K562 (cell line): ENCODE measurements at regions not wholly inside any gene's neighbourhood (a gene's known extent, or its start where the extent isn't known, plus 50 kb on each side); places are given as distances from the start of the nearest gene placed in this dataset.

Experiments
- ATAC-seq: fragments of 200-7000 bp; cut with Tn5 transposase; 3 replicates; pipeline ENCODE4 v1.9.1; 2020; ENCODE audit warnings: moderate library complexity
- BruUV-seq: library from RNA; stranded (reverse); fragments of 400-500 nt; replicated peaks from 2 replicates; lab custom pipeline; 2021; lab: Mats Ljungman, UMichigan
- CTCF ChIA-PET: fragments of 300-600 bp; formaldehyde crosslinking; extraction: SDS; loops from one replicate; lab custom pipeline; 2021; ENCODE audit warnings: low intra/inter-chr PET ratio; lab: Yijun Ruan, JAX
- POLR2A ChIA-PET: fragments of 300-600, 350-650 bp; sonication (Branson Sonifier 250); formaldehyde crosslinking; extraction: SDS; loops from one replicate; lab custom pipeline; 2021; ENCODE audit warnings: antibody characterized with exemption, inconsistent platforms; lab: Yijun Ruan, JAX
- DNase-seq, 4 experiments: peaks; one replicate each; pipeline versions ENCODE4 v3.0.0 to v3.0.0-alpha.2; 2011 to 2018; ENCODE audit warnings: low spot score in 3 of 4, mixed read lengths in 3 of 4; ENCODE audit errors: extremely low read depth in 1 of 4
- FAIRE-seq: peaks from 2 replicates; lab custom pipeline; 2011; peaks lifted over from hg19 to GRCh38; lab: Jason Lieb, UNC
- H2AFZ ChIP-seq: 2 replicates; pipeline ENCODE4 v1.6.0; 2011; ENCODE audit warnings: low read depth, low read length, control low read depth, inconsistent platforms
- H3K27ac ChIP-seq: fragments of 200-600 bp; 3 replicates; pipeline ENCODE4 v1.8.0; 2011; ENCODE audit warnings: low read depth, mild to moderate bottlenecking, control low read depth, inconsistent platforms, low read length, moderate library complexity, mixed read lengths; ENCODE audit errors: extremely low read depth
- H3K27me3 ChIP-seq, 2 experiments: fragments of 300-600 bp in 1 of 2; 2 replicates in 1 of 2; 3 replicates in 1 of 2; pipeline versions ENCODE4 v1.6.0 to v1.8.0; 2011; ENCODE audit warnings: inconsistent platforms in 2 of 2, low read length in 2 of 2, mild to moderate bottlenecking in 1 of 2, mixed read lengths in 1 of 2, moderate library complexity in 1 of 2; ENCODE audit not compliant: control insufficient read depth in 2 of 2, insufficient read depth in 2 of 2
- H3K36me3 ChIP-seq: fragments of 300-600 bp; 3 replicates; pipeline ENCODE4 v1.8.0; 2011; ENCODE audit warnings: mild to moderate bottlenecking, low read length, inconsistent platforms; ENCODE audit not compliant: control insufficient read depth, insufficient read depth
- H3K4me1 ChIP-seq, 2 experiments: fragments of 200-600 bp in 1 of 2; replicated peaks in 1 of 2; 2 replicates in 1 of 2; 3 replicates in 1 of 2; pipeline versions ENCODE4 v1.5.1 to v1.8.0; 2011; ENCODE audit warnings: inconsistent platforms in 2 of 2, low read length in 2 of 2, mild to moderate bottlenecking in 1 of 2, mixed read lengths in 1 of 2, moderate library complexity in 1 of 2; ENCODE audit not compliant: control insufficient read depth in 2 of 2, insufficient read depth in 2 of 2
- H3K4me2 ChIP-seq: 2 replicates; pipeline ENCODE4 v1.6.1; 2011; ENCODE audit warnings: low read length, control low read depth, inconsistent platforms, mixed read lengths; ENCODE audit not compliant: insufficient read depth
- H3K4me3 ChIP-seq: fragments of 200-600 bp; sonication (generic), shearing (Covaris generic); 2 replicates; pipeline ENCODE4 v1.5.1; 2016; ENCODE audit warnings: control low read depth, inconsistent platforms
- H3K79me2 ChIP-seq: fragments of 200-600 bp; 3 replicates; pipeline ENCODE4 v1.8.0; 2011; ENCODE audit warnings: low read length, inconsistent platforms; ENCODE audit not compliant: control insufficient read depth, insufficient read depth
- H3K9ac ChIP-seq, 2 experiments: 2 replicates each; pipeline versions ENCODE4 v1.6.0 to v1.6.1; 2011; ENCODE audit warnings: low read depth in 2 of 2, low read length in 2 of 2, control low read depth in 1 of 2, inconsistent platforms in 1 of 2, mild to moderate bottlenecking in 1 of 2, mixed read lengths in 1 of 2; ENCODE audit not compliant: insufficient read depth in 1 of 2
- H3K9me1 ChIP-seq: one replicate; pipeline ENCODE4 v1.6.0; 2011; ENCODE audit warnings: inconsistent platforms, mild to moderate bottlenecking, low read length, moderate library complexity; ENCODE audit not compliant: control insufficient read depth, insufficient read depth
- H3K9me3 ChIP-seq: replicated peaks from 2 replicates; pipeline ENCODE4 v1.5.1; 2011; ENCODE audit warnings: low read depth, low read length, inconsistent platforms; ENCODE audit not compliant: control insufficient read depth, insufficient read depth
- H4K20me1 ChIP-seq: replicated peaks from 2 replicates; pipeline ENCODE4 v1.6.1; 2011; ENCODE audit warnings: low read length, inconsistent platforms, mixed read lengths; ENCODE audit not compliant: control insufficient read depth, insufficient read depth
- BACH1 ChIP-seq: fragments of 200-800 bp; sonication (Bioruptor generic); IDR thresholded peaks from 2 replicates; pipeline ENCODE4 v1.6.1; 2016; ENCODE audit warnings: missing genetic modification characterization, missing compliant biosample characterization
- BRCA1 ChIP-seq, 2 experiments: fragments of 450-650 bp in 1 of 2; sonication (generic) in 1 of 2; formaldehyde crosslinking in 1 of 2; IDR thresholded peaks; 2 replicates each; pipeline versions ENCODE4 v1.5.0 to v1.6.1; 2017 to 2020; ENCODE audit warnings: mild to moderate bottlenecking in 1 of 2, missing genetic modification reagents in 1 of 2
- MCM3 ChIP-seq: fragments of 450-650 bp; IDR thresholded peaks from 2 replicates; pipeline ENCODE4 v1.6.1; 2016
- MEIS2 ChIP-seq: fragments of 450-650 bp; IDR thresholded peaks from 2 replicates; pipeline ENCODE4 v1.6.1; 2014; ENCODE audit warnings: mild to moderate bottlenecking; ENCODE audit not compliant: partially characterized antibody
- NFIX ChIP-seq: fragments of 250-450 bp; sonication (Bioruptor Pico); IDR thresholded peaks from 2 replicates; pipeline ENCODE4 v1.4.0; 2020; ENCODE audit warnings: low read depth, mild to moderate bottlenecking, moderate library complexity
- NR2F6 ChIP-seq: fragments of 450-650 bp; formaldehyde crosslinking; IDR thresholded peaks from 2 replicates; pipeline ENCODE4 v1.4.0; 2020; ENCODE audit warnings: mild to moderate bottlenecking
- SMAD3 ChIP-seq: fragments of 450-650 bp; formaldehyde crosslinking; conservative IDR thresholded peaks from 2 replicates; pipeline ENCODE4 v1.4.0; 2020; ENCODE audit warnings: mild to moderate bottlenecking
- SRF ChIP-seq, 2 experiments: fragments of 250-450, 450-650 bp in 1 of 2; sonication (Bioruptor Pico) in 1 of 2; sonication (generic) in 1 of 2; formaldehyde crosslinking; IDR thresholded peaks; 2 replicates each; pipeline versions ENCODE4 v1.5.0 to v1.5.1; 2020 to 2022; ENCODE audit warnings: mild to moderate bottlenecking in 1 of 2, missing genetic modification reagents in 1 of 2
- ZNF3 ChIP-seq: fragments of 250-450 bp; sonication (Bioruptor Pico); IDR thresholded peaks from 2 replicates; pipeline ENCODE4 v1.5.0; 2021; ENCODE audit warnings: mild to moderate bottlenecking, moderate library complexity
- ZNF77 ChIP-seq: fragments of 250-450 bp; sonication (Bioruptor Pico); IDR thresholded peaks from 2 replicates; pipeline ENCODE4 v1.5.0; 2020
- WGBS: fragments of 100-300 bp; shearing (Covaris generic); methylation state at CpG from one replicate; pipeline ENCODE4 v1.1.6; 2016; ENCODE audit warnings: low coverage, mixed read lengths; ENCODE audit not compliant: insufficient coverage; ENCODE audit errors: missing lambda C conversion rate; 5-methylcytosine and 5-hydroxymethylcytosine counted together
- in situ Hi-C: fragments of 300-500 bp; cut with MboI; formaldehyde crosslinking; loops from 4 replicates; pipeline ENCODE4 v1.15.0; 2018; ENCODE audit warnings: inconsistent platforms, mixed read lengths
- intact Hi-C: fragments of 100-400 bp; cut with micrococcal nuclease; formaldehyde crosslinking; loops from 2 replicates; pipeline ENCODE4 v1.14.2; 2022
- TF ChIP-seq, protein P1 (sequence below): fragments of 450-650 bp; formaldehyde crosslinking; IDR thresholded peaks from 2 replicates; pipeline ENCODE4 v1.4.0; 2020; ENCODE audit warnings: mild to moderate bottlenecking, moderate library complexity

DNA sequence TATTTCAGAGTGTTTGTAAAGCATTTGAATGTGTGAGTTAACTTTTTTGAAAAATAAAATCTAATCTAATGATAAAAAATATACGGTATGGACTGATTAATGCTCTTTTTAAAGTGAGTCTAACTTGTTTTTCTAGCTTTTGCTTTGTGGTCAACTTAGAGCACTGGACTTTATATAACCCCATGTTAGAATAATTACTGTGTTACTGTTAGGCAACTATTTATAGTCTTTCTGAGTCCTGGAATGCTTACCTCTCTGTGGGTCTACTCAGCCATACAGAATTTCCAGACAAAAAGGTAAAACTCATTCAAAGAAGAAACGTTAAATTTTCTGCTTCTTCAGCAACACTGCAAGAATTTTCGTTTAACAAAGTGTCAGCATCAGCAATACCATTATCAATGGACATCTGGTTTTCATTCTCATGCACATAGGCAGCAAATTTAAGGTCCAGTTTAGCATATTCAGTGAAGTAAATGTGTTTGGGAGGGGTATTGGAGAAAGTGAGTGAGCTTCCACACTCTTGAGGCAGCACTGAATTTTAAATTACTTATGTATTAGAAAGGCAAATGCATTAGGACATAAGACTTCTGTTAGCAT lies 664.7 kb upstream of the NEGR1 start:
- ATAC-seq (no peak), DNase-seq (no peak)
- intact Hi-C loops, result no loop called here
- in situ Hi-C loops, result no loop called here
- no TSS peak for BruUV-seq
- Histone ChIP-seq H3K4me2 (no peak overlapping the region), H3K9me3 (peaks cover 2% of the 10 kb centered on the region; the same call in 1 of the 2 replicates), H3K4me3 (no peak overlapping the region), H3K36me3 (no peaks in the 10 kb centered on the region), H3K9me1 (no peaks in the 10 kb centered on the region), H3K9ac (no peak overlapping the region), H2AFZ (no peak overlapping the region), H3K4me1 (no peaks in the 10 kb centered on the region), H3K27me3 (no peaks in the 10 kb centered on the region), H3K27ac (no peak overlapping the region)
- CTCF ChIA-PET, result no interaction called here
- POLR2A ChIA-PET, result no interaction called here
- TF ChIP-seq MEIS2, result no peak
- TF ChIP-seq, protein P1, sequence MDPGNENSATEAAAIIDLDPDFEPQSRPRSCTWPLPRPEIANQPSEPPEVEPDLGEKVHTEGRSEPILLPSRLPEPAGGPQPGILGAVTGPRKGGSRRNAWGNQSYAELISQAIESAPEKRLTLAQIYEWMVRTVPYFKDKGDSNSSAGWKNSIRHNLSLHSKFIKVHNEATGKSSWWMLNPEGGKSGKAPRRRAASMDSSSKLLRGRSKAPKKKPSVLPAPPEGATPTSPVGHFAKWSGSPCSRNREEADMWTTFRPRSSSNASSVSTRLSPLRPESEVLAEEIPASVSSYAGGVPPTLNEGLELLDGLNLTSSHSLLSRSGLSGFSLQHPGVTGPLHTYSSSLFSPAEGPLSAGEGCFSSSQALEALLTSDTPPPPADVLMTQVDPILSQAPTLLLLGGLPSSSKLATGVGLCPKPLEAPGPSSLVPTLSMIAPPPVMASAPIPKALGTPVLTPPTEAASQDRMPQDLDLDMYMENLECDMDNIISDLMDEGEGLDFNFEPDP (CRISPR knock-in tag), result no peak
- TF ChIP-seq ZNF3 (CRISPR knock-in tag), result no peak
- no peak for TF ChIP-seq SRF (CRISPR knock-in tag; IDR thresholded peaks at IDR 0.05)
- TF ChIP-seq ZNF77 (CRISPR knock-in tag), result no peak
- TF ChIP-seq SMAD3, result no peak
- TF ChIP-seq NR2F6 (CRISPR knock-in tag), result no peak
- TF ChIP-seq BRCA1 (IDR thresholded peaks at IDR 0.05), result no peak
- TF ChIP-seq BRCA1 (CRISPR knock-in tag; IDR thresholded peaks at IDR 0.05), result no peak
- TF ChIP-seq MCM3, result no peak
- TF ChIP-seq BACH1, result no peak
- TF ChIP-seq NFIX (CRISPR knock-in tag), result no peak
- TF ChIP-seq, all 486 proteins: peak for 0
- no peak for FAIRE-seq
- H3K79me2 ChIP-seq, result no peaks in the 10 kb centered on the region
- H4K20me1 ChIP-seq, result no peaks in the 10 kb centered on the region
- 0% methylated on average over 3 of the region's 3 CpGs for WGBS
